SK-N-SH (cell line): ENCODE measurements at regions not wholly inside any gene's neighbourhood (a gene's known extent, or its start where the extent isn't known, plus 50 kb on each side); places are given as distances from the start of the nearest gene placed in this dataset.

Source experiments
- CTCF ChIP-seq: fragments of 200-600 bp; sonication (generic); IDR thresholded peaks from 2 replicates; pipeline ENCODE4 v1.6.1; 2017; ENCODE audit warnings: antibody characterized with exemption, mild to moderate bottlenecking, moderate library complexity
- FOXM1 ChIP-seq: IDR thresholded peaks from 2 replicates; pipeline ENCODE4 v1.4.0; 2012; ENCODE audit warnings: low read depth, mild to moderate bottlenecking
- USF1 ChIP-seq: IDR thresholded peaks from 2 replicates; pipeline ENCODE4 v1.4.0; 2012; ENCODE audit warnings: low read depth, borderline replicate concordance

- TF ChIP-seq USF1 (no peak), CTCF (no peak), FOXM1 (no peak)
Measured at GRCh38 chr1:112341986-112342385, 54.0 kb upstream of the CTTNBP2NL start.
